HT-29 (cell line): ENCODE measurements at regions not wholly inside any gene's neighbourhood (a gene's known extent, or its start where the extent isn't known, plus 50 kb on each side); places are given as distances from the start of the nearest gene placed in this dataset.

Experiments used
- DNase-seq: peaks from one replicate; pipeline ENCODE4 v3.0.0-alpha.2; 2015; ENCODE audit warnings: low spot score

DNA sequence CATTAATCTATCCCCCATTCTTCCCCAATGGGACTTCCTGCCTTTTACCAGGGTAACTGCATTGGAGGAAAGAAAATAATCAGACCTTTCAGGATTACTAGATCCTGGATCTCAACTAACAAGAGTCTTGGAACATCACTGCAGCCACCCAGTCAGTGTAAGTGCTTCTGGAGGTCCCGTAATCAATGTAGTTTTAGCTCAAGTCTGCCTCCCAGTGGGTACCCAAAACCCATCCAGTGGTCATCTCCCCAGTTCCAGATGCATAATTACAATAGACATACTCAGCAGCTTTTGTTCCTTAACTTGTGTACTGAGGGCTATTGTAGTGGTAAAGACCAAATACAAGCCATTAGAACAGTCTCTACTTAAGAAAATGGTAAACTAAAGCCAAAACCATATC lies 319.1 kb downstream of the GPATCH2 start:
- peak; percentile 22 for DNase-seq

DNA sequence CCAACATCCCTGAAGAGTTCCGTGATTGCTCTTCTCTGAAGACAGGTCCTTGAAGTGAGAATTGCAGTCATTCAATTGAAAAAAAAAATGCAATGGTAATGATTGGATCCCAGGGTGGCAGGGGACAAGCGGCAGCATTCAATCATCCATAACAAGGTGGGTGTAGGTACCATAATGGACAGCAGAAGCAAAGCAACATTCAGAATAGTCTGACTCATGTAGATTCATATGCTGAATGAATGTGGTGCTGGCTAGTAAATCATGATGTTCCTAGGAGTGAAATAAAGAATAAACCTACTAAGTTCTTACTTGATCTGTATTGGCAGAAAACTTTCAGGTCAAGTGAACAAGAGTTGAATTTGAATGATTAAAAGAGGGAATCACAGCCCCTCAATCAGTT lies 319.6 kb downstream of the GPATCH2 start:
- no peak for DNase-seq

DNA sequence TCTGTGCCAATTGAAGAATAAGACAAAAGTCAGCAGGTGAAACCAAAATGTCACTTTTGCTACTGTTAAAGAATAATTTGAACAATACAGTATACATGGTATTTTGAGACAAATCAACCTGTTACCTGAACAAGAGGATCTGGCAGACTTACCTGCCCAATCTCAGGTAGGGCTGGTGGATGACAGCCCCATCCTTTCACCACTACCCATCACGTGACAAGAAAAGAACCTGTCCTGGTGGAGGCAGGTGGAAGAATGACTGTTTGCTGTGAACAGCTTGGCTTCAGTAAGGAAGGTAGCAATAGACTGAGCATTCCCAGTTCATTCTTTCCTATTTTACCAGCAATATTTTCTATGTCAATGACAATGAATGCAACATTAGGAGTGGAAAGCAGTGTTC lies 349.6 kb downstream of the GPATCH2 start:
- DNase-seq = no peak

DNA sequence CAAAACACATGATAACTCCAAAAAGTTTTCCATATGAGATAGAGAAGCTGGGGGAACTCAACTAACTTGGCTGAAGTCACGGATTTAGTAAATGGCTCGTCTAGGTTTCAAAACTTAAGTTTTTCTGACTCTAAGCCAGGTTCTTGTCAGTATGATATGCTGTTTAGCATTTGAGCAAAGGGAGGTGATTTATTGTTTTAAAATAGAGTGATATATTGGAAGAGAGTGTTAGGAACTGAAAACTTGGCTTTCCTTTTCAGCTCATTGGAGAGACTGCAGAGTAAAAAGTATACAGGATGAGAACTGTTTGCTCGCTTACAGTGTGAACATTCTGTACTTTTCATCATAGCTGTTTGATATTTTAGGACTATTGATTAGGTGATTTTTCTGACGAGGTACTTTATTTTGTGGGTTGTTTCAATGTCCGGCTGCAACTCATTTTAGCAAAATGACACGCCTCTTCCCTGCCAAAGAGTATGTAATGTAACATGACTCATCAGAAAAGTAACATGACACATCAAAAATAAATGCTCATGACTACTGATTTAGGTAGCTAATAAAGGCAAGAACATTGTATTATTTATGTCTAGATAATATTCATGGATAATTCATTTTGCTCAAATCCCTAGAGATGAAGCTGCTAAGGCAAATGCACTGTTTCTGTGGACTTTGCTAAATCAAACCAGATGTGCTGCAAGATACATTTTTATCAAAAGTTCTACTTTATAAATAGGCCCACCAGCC lies 355.1 kb downstream of the GPATCH2 start:
- no peak for DNase-seq

GRCh38 chr1:217274927-217275654 lies 355.8 kb downstream of the GPATCH2 start:
- DNase-seq = no peak

DNA sequence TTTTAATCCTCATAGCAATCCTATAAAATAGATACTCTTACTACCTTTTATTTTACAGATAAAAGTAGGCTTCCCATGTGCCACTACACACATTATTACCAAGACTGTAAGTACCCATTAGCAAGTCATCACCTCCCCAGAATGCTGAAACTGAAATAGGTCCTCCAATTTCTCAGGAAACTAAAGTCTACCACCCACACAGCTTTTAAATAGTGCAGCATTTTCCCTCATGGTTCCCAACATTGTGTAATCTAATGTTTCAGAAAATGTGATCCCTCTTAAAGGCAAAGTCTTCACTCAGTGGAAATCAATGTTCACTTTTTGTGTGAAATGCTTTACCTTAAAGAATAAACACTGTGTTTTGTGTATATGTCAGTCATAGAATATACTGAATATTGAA lies 356.5 kb downstream of the GPATCH2 start:
- DNase-seq = no peak

GRCh38 chr1:217273866-217274265 lies 357.0 kb downstream of the GPATCH2 start:
- DNase-seq = no peak

DNA sequence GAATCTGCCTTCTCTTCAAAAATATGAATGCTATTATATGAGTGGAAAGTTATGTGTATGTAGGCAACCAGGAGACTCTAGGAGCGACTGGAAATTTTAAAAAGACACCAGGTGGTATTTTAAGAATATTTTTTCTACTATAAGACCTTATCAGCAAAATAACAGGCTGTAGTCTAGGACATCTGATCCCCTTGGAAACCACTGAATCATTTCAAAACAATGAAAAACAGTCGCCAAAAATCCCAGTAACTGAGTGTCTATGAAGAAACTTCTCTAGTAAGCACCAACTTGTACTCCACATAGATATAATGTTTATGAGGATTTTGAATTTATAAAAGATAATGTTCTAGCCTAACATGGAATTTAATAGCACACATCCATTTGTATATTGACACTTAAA lies 358.5 kb downstream of the GPATCH2 start:
- no peak for DNase-seq

DNA sequence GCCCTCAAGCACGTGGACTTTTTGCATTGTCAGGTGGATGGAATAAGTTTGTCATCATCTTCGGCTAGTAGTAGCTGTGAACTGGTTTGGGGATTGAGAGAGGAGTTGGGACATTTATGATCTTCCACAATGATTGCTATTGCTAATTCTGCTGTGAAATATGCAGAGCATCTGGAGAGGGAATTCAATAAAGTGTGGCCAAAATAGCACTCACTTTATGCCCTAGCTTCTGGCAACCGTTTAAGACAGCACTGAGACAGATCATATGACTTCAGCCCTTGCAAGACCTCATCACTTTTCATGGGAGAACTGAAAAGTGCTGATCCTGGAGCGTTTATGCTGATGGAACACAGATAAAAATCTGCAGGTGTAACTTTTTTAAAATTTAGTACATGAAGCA lies 360.8 kb downstream of the GPATCH2 start:
- no peak for DNase-seq

- DNase-seq = no peak
Measured at GRCh38 chr1:217268058-217268457, 362.8 kb downstream of the GPATCH2 start.

DNA sequence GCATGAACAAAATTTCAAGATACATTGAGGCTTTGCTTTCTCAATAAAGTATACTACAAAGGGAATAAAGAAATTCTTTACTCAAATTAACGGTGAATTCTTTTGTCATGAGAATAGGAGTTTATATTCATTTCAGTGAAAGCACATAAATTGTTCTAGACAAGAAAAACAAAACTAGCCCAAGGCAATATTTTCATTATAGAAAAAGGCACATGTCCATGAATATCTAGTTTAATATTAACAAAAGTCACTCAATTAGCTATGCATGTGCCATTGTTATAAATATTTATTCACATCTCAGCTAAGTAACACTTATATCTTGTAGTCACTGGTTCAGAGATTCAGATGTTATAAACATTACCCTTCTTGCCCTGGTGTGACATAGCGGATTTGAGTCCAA lies 369.3 kb downstream of the GPATCH2 start:
- no peak for DNase-seq

GRCh38 chr1:217260676-217261075 lies 370.2 kb downstream of the GPATCH2 start:
- no peak for DNase-seq

DNA sequence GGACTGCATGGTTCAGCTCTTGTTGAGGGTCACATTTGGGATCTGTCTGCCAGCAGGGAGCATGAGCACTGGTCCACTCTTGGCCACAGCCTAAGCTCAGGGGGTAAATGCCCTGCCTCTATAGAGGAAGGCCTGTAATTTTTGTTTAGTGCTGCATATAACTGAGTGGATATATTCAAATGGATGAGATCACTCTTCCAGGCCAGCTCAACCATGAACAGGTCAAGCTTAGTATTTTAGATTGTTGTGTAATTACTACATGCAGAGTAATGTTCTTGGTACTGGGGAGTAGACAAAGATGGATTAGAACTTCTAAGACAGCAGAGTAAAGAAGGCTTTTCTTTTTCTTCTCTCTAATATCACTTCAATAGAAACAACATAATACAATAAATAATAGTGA lies 376.9 kb downstream of the GPATCH2 start:
- DNase-seq = no peak

DNA sequence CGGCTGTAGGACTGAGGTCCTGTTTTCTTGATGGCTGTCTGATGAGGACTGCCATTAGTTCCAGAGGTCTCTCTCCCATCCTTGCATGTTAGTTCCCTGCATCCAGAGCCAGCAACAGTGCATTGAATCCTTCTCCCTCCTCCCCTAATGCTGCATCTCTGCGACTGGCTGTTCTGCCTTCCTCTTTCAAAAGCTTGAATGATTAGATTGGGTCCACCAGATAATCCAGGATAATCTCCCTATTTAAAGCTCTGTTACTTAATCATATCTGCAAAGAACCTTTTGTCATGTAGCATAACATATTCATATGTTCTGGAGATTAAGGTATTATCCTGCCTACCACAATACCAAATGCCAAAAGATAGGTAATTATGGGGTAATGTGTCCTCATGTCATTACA lies 377.5 kb downstream of the GPATCH2 start:
- DNase-seq = no peak

GRCh38 chr1:217251121-217251520 lies 379.8 kb downstream of the GPATCH2 start:
- DNase-seq = no peak

DNA sequence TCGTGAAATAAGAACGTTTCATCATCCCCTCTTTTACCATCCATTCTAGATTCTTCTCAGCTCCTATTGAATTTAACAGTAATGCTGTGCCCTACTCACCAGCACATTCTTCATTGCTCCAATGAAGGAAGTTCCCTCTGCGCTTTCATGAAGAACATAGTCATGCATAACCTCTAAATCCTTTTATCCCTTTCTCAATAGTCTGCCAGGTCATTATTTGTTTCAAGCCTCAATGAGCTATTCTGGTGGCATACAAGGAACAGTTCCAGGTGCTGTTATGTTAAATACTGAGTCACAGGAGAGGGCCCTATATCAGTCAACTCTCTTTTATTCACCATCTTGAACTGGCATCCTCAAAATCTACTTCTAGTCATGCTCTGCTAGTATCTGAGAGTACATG lies 381.0 kb downstream of the GPATCH2 start:
- DNase-seq = no peak

GRCh38 chr1:217244971-217245370 lies 385.9 kb downstream of the GPATCH2 start:
- no peak for DNase-seq

GRCh38 chr1:217240656-217241055 lies 390.2 kb downstream of the GPATCH2 start:
- no peak for DNase-seq

- DNase-seq = no peak
Measured at GRCh38 chr1:217238945-217239344, 391.9 kb downstream of the GPATCH2 start.

DNA sequence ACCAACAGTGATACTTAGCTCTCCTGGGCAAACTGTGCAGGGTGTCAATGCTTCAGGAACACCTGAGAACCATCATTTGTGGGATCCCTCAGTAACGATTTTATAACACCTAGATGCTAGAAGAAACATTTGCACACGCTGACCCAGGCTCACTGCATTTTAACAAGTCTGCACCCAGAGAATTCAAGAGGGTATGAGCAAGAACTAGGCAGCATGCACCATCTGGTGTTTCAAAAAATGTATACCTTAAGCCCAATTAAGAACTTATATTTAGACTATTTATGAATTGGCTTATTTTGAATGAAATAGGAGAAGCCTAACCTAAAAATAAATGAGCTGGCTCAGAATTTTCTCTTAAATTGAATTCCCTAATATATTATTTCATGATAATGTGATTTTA lies 400.5 kb downstream of the GPATCH2 start:
- no peak for DNase-seq

DNA sequence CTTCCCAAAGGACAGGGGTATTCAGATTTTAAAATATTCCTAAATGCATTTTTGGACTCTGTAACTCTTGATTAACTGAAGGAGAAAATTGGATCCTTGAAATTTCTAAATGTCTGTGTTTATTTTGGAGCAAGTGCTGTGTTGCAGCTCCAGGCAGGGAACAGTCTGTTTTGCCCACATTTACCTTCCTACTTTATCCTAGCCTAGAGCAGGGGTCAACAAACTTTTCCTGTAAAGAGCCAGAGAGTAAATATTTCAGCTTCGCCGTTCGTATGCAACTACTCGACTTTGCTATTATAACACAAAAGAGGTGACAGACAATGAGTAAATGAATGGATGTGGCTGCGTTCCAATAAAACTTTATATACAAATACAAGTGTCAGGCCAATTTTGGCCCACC lies 402.2 kb downstream of the GPATCH2 start:
- DNase-seq = no peak

DNA sequence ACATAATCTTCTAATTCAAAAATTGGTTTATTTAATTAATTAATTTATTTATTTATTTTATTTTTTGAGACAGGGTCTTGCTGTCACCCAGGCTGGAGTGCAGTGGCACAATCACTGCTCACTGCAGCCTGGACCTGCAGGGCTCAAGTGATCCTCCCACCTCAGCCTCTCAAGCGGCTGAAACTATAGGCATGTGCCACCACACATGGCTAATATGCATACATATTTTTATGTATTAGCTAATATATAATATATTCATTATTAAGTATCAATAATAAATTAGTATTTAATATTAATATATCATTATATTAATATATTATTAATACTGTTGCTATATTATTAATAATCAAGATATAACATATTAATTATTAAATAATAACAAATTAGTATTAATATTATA lies 406.7 kb downstream of the GPATCH2 start:
- DNase-seq = no peak

DNA sequence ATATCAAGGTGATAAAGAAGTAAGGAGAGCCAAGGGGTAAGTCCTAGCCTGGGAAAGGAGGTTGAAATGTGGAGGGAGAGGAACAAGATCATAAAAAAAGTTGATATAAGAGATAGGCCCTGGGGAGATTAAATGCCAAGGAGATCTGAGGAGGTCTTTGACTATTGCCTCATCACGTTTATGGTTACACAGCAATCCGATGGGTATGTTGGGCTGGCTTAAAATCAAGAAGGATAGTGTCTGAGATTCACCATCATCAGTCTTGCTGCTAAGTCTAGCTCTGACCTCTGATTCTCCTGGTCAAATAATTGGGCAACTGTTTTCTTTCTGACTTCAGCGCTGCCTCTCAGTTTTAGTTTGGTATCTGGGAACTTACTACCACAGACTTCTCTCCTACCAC lies 416.3 kb downstream of the GPATCH2 start:
- no peak for DNase-seq
